DMS153 treated with DMSO at 0.1 percent for 48 hours (cell line): ENCODE measurements at regions not wholly inside any gene's neighbourhood (a gene's known extent, or its start where the extent isn't known, plus 50 kb on each side); places are given as distances from the start of the nearest gene placed in this dataset.

Source experiments
- DNase-seq: peaks from one replicate; lab custom pipeline; 2025; ENCODE audit not compliant: unreplicated experiment; lab: John Stamatoyannopoulos, UW

DNA sequence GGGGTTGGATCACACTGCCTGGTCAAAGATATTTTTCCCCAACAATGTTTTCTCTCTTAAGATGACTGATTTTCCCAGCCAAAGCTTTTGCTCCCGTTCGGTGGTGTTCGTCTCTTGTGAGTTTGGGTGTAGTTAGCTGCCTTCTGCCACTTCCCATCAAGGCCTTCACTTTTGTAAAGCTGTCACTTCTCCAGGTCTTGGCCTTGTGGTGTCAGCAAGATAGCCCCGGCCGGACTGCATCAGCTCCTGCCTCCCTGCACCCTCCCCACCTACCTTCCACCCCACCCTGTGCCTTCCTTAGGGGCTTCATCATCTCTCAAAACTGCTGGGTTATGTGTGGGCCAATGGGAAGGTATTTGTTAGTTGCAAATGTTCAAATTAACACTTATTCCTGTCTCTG, 228.9 kb downstream of the BCL11A start:
- no peak for DNase-seq

- no peak for DNase-seq
These were observed 231.6 kb downstream of the BCL11A start for GRCh38 chr2:60321816-60322215.

- no peak for DNase-seq
These were observed 232.7 kb downstream of the BCL11A start for GRCh38 chr2:60320724-60321123.

- DNase-seq, result no peak
These were observed 234.4 kb downstream of the BCL11A start for GRCh38 chr2:60319031-60319547.

DNA sequence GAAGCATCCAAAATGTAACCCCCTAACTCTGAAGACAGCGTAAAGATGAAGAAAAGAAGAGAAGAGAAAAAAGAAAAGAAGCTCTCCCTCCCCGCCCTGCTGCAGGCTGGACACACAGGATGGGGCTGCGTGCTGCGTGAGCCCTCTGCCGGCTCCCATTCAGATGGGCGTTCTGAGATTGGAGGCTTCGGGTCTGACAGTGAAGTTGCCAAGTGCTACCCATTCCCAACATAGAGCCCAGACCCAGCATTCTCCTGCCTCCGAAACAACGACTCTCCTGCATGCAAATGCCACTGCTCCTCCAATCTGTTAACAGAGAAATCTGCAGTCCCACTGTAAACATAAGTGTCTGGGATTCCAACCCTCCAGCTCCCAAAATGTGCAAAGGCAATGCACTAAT, 234.9 kb downstream of the BCL11A start:
- no peak for DNase-seq

DNA sequence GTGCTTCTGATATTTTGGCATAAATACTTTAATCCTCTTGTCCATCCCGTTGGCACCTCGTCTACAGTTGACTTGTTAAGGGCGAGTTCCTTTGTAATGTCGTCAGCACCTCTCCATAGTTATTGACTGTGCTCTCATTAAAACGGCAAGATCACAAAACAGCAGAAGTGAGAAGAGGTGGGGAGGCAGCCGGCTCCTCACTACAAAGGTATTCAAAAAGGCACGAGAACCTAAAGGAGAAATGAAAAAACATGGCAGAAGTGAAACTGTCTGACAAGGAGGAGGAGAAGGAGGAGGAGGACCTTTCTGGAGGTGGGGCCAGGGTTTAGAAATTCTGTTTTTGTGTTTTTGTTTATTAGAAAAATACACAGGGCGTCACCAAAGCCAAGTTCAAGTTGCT, 235.6 kb downstream of the BCL11A start:
- DNase-seq, result no peak

- no peak for DNase-seq
These were observed 236.4 kb downstream of the BCL11A start for GRCh38 chr2:60317034-60317386.

- DNase-seq, result no peak
These were observed 236.9 kb downstream of the BCL11A start for GRCh38 chr2:60316381-60317033.

GRCh38 chr2:60313470-60314172, 239.8 kb downstream of the BCL11A start:
- no peak for DNase-seq

DNA sequence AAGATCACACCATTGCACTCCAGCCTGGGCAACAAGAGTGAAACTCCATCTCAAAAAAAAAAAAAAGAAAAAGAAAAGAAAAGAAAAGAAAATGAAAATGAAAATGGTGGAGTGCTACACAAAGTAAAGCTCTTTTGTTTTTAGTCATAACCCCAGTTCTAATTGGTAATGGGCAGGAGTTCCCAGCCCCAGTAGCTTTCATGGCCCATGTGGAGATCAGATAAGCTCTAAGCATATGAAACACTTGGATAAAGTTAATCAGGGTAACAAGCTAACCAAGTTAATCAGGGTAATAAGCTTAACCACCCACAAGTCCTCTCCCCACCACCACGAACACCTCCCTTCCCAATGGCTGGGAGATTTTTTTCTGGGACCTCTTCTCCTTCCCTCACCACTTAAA, 240.8 kb downstream of the BCL11A start:
- no peak for DNase-seq

- no peak for DNase-seq
These were observed 241.9 kb downstream of the BCL11A start for GRCh38 chr2:60311524-60311923.

- no peak for DNase-seq
These were observed 243.4 kb downstream of the BCL11A start for GRCh38 chr2:60309941-60310660.

GRCh38 chr2:60309336-60309735, 244.1 kb downstream of the BCL11A start:
- DNase-seq, result no peak

GRCh38 chr2:60306267-60306861, 247.1 kb downstream of the BCL11A start:
- peak; percentile 60 for DNase-seq

- no peak for DNase-seq
These were observed 249.8 kb downstream of the BCL11A start for GRCh38 chr2:60303680-60304079.

- DNase-seq, result no peak
These were observed 250.9 kb downstream of the BCL11A start for GRCh38 chr2:60302377-60303126.

DNA sequence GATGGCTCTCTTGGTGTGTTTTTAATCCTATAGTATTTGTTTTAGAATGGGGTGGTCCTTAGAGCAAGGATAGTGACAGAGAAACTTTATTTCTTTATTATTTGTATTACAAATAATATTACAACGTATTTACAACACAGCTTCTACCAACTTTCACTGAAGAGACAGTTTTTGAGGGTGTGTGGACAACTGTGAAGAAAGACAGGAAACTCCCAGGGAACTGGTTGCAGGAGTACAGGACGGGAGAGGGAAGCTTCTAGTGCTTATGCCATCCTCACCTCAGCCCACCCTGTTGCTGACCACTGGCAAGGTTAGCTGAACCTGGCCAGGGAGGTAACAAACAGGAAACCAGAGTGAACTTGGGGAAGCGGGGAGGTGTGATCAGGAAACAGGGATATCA, 251.7 kb downstream of the BCL11A start:
- no peak for DNase-seq

- DNase-seq, result no peak
These were observed 254.3 kb downstream of the BCL11A start for GRCh38 chr2:60299179-60299578.

GRCh38 chr2:60298006-60298696, 255.3 kb downstream of the BCL11A start:
- DNase-seq, result no peak

DNA sequence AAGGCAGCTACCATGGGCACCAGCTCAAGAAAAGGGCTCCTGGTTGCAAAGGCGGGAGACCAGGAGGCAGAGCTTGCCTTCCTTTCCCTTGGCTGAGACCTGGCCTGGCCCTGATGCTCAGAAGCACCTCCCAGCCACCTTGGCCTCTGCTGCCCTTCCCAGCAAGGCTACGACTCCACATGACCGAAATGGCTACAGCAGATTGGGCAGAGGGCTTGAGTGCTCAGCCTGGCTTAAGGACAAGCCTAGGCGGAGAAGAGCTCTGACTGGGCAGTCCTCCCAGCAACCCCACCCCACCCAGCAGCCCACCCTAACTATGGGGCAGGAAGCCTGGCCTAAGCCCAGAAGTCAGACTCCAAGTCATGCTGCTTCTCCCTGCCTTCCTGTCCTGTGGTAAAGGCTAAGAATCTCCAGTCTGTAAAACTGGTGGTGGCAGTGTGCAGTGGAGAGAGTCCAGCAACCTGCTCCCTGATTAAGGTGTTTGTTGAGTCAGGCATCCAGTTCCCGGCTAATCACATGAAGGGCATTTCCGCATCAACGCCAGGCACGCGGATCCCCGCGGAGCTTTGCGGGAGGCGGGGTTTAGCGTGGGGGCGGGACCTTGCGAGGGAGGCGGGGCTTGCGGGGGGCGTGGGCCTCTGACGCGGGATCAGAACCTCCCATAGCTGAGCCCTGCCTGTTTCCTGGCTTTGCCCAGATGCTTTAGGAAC, 256.0 kb downstream of the BCL11A start:
- DNase-seq, result no peak
